Endothelial cell of umbilical vein (primary cell): ENCODE measurements at regions not wholly inside any gene's neighbourhood (a gene's known extent, or its start where the extent isn't known, plus 50 kb on each side); places are given as distances from the start of the nearest gene placed in this dataset.

Experiments used
- BruUV-seq: library from RNA; stranded (reverse); fragments of 400-500 nt; replicated peaks from 2 replicates; lab custom pipeline; 2021; lab: Mats Ljungman, UMichigan
- CTCF ChIA-PET: fragments of 300-600, 350-600 bp; sonication (Branson Sonifier 250); formaldehyde crosslinking; loops from one replicate; lab custom pipeline; 2021; ENCODE audit warnings: antibody characterized with exemption, inconsistent platforms; lab: Charles Lee
- POLR2A ChIA-PET: fragments of 300-600, 350-600 bp; sonication (Branson Sonifier 250); formaldehyde crosslinking; loops from one replicate; lab custom pipeline; 2021; ENCODE audit warnings: antibody characterized with exemption, inconsistent platforms; lab: Charles Lee
- DNase-seq: peaks from one replicate; pipeline ENCODE4 v3.0.0-alpha.2; 2011; ENCODE audit warnings: low read depth, low spot score
- FAIRE-seq: peaks from 2 replicates; lab custom pipeline; 2011; peaks lifted over from hg19 to GRCh38; lab: Jason Lieb, UNC
- H2AFZ ChIP-seq: 2 replicates; pipeline ENCODE4 v1.6.0; 2012; ENCODE audit warnings: low read depth, low read length, control low read depth, inconsistent platforms
- H3K27ac ChIP-seq: 2 replicates; pipeline ENCODE4 v1.5.1; 2011; ENCODE audit warnings: low read depth, mild to moderate bottlenecking, control low read depth, low read length, moderate library complexity; ENCODE audit not compliant: insufficient read depth
- H3K27me3 ChIP-seq, 2 experiments: 2 replicates each; pipeline versions ENCODE4 v1.6.0 to v1.6.1; 2011; ENCODE audit warnings: low read length in 2 of 2, mixed read lengths in 1 of 2; ENCODE audit not compliant: control insufficient read depth in 2 of 2, insufficient read depth in 2 of 2
- H3K36me3 ChIP-seq, 2 experiments: 2 replicates in 1 of 2; 3 replicates in 1 of 2; pipeline ENCODE4 v1.5.1; 2011; ENCODE audit warnings: low read length in 2 of 2, mild to moderate bottlenecking in 1 of 2, moderate library complexity in 1 of 2; ENCODE audit not compliant: control insufficient read depth in 2 of 2, insufficient read depth in 2 of 2; ENCODE audit errors: extremely low read depth in 1 of 2
- H3K4me1 ChIP-seq: 3 replicates; pipeline ENCODE4 v1.5.1; 2011; ENCODE audit warnings: mild to moderate bottlenecking, low read length; ENCODE audit not compliant: control insufficient read depth, insufficient read depth; ENCODE audit errors: extremely low read depth
- H3K4me2 ChIP-seq: 2 replicates; pipeline ENCODE4 v1.6.1; 2011; ENCODE audit warnings: low read length, control low read depth, mixed read lengths; ENCODE audit not compliant: insufficient read depth
- H3K4me3 ChIP-seq, 3 experiments: fragments of 200-600 bp in 1 of 3; sonication (generic), shearing (Covaris generic) in 1 of 3; replicated peaks in 1 of 3; 2 replicates each; pipeline ENCODE4 v1.5.1; 2011 to 2016; ENCODE audit warnings: control low read depth in 3 of 3, low read length in 3 of 3, mild to moderate bottlenecking in 2 of 3, inconsistent platforms in 1 of 3, low read depth in 1 of 3, moderate library complexity in 1 of 3; ENCODE audit not compliant: insufficient read depth in 1 of 3
- H3K79me2 ChIP-seq: 2 replicates; pipeline ENCODE4 v1.6.0; 2012; ENCODE audit warnings: low read length, inconsistent platforms; ENCODE audit not compliant: control insufficient read depth, insufficient read depth
- H3K9ac ChIP-seq: replicated peaks from 2 replicates; pipeline ENCODE3; 2011; ENCODE audit warnings: low read length, control low read depth; ENCODE audit not compliant: insufficient read depth; ENCODE audit errors: extremely low read depth
- H3K9me1 ChIP-seq: replicated peaks from 3 replicates; pipeline ENCODE4 v1.6.0; 2011; ENCODE audit warnings: mild to moderate bottlenecking, low read length; ENCODE audit not compliant: control insufficient read depth, insufficient read depth; ENCODE audit errors: extremely low read depth
- H3K9me3 ChIP-seq: replicated peaks from 2 replicates; pipeline ENCODE4 v1.5.1; 2012; ENCODE audit warnings: low read length, inconsistent platforms; ENCODE audit not compliant: control insufficient read depth, insufficient read depth
- H4K20me1 ChIP-seq: replicated peaks from 2 replicates; pipeline ENCODE3; 2011; ENCODE audit warnings: mild to moderate bottlenecking, low read length; ENCODE audit not compliant: control insufficient read depth, insufficient read depth; ENCODE audit errors: extremely low read depth
- EZH2 ChIP-seq: IDR thresholded peaks from 2 replicates; pipeline ENCODE4 v1.6.1; 2012; ENCODE audit warnings: borderline replicate concordance, low read depth, mild to moderate bottlenecking, moderate library complexity, low read length, inconsistent platforms; ENCODE audit not compliant: severe bottlenecking
- FOS ChIP-seq: IDR thresholded peaks from 2 replicates; pipeline ENCODE4 v1.6.1; 2011; ENCODE audit warnings: mild to moderate bottlenecking, low read length, moderate library complexity, borderline replicate concordance; ENCODE audit not compliant: insufficient read depth
- GATA2 ChIP-seq: IDR thresholded peaks from 2 replicates; pipeline ENCODE4 v1.7.0; 2011; ENCODE audit warnings: low read depth, mild to moderate bottlenecking, moderate library complexity, mixed read lengths, low read length; ENCODE audit not compliant: insufficient read length, insufficient read depth
- JUN ChIP-seq: IDR thresholded peaks from 2 replicates; pipeline ENCODE4 v1.6.1; 2011; ENCODE audit warnings: borderline replicate concordance, low read depth; ENCODE audit not compliant: insufficient read length, insufficient read depth
- MYC ChIP-seq: IDR thresholded peaks from one replicate; pipeline ENCODE4 v1.6.1; 2011; ENCODE audit warnings: mild to moderate bottlenecking, low read depth, low read length
- POLR2A ChIP-seq: IDR thresholded peaks from 2 replicates; pipeline ENCODE4 v1.6.1; 2012; ENCODE audit warnings: low read depth, mild to moderate bottlenecking, control low read depth, low read length
- POLR2AphosphoS5 ChIP-seq: IDR thresholded peaks from 2 replicates; pipeline ENCODE4 v1.6.1; 2012; ENCODE audit warnings: low read depth, mild to moderate bottlenecking, control low read depth, low read length, moderate library complexity; ENCODE audit not compliant: insufficient read depth
- dilution Hi-C: fragments of 300-500 bp; cut with MboI; formaldehyde crosslinking; loops from one replicate; pipeline ENCODE4 v1.15.0; 2019; ENCODE audit warnings: low sequenced_read_pairs; ENCODE audit not compliant: extremely low pct_ligation_motif_present
- intact Hi-C: fragments of 100-400 bp; cut with micrococcal nuclease; formaldehyde crosslinking; loops from one replicate; pipeline ENCODE4 v1.10.0; 2022
- TF ChIP-seq, protein P1 (sequence below), 2 donors: IDR thresholded peaks; 1 replicate in 1 of 2; 2 replicates in 1 of 2; pipeline ENCODE4 v1.5.1; 2011; ENCODE audit warnings: low read length in 2 of 2, mild to moderate bottlenecking in 2 of 2, moderate library complexity in 2 of 2, control low read depth in 1 of 2, inconsistent platforms in 1 of 2, low read depth in 1 of 2; ENCODE audit not compliant: insufficient read depth in 1 of 2; ENCODE audit errors: extremely low read depth in 1 of 2
- TF ChIP-seq, protein P2 (sequence below): IDR thresholded peaks from 2 replicates; pipeline ENCODE4 v1.6.1; 2011; ENCODE audit not compliant: insufficient read depth, insufficient read length

DNA sequence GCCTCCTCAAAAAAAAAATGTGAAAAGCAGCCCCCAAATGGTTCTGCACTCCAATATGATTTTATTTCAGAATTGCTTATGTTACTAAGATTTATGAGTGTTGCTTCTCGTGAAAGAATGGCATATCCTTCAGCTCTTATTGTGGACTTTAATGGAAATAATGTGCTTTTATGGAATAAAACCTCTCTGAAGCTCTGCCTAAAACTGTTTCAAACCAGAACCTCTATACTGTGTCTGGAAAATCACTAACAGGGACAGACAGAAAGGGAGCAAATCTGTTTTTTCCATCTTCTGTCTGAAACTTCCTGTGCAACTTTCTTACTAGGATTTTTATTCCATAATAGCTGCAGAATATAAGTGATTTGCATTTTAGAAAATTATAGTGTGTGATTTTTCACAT lies 493.1 kb downstream of the ANKRD50 start:
- no peak overlapping the region for H3K4me2 ChIP-seq
- no peaks in the 10 kb centered on the region for H3K27me3 ChIP-seq
- DNase-seq, result no peak
- no peaks in the 10 kb centered on the region for H3K4me1 ChIP-seq
- no peaks in the 10 kb centered on the region for H3K9me3 ChIP-seq
- H3K4me3 ChIP-seq, result no peak overlapping the region
- dilution Hi-C loops, result no loop called here
- no peaks in the 10 kb centered on the region for H3K79me2 ChIP-seq
- POLR2A ChIA-PET, result no interaction called here
- CTCF ChIA-PET, result interaction anchor here (1.4 kb wide), 1 partner anchor 11 kb away, joined by 4 read pairs; no protein-coding TSS in a partner anchor
- no peaks in the 10 kb centered on the region for H3K36me3 ChIP-seq
- intact Hi-C loops, result no loop called here
- H2AFZ ChIP-seq, result no peak overlapping the region
- no peak for TF ChIP-seq JUN
- TF ChIP-seq, protein P1, sequence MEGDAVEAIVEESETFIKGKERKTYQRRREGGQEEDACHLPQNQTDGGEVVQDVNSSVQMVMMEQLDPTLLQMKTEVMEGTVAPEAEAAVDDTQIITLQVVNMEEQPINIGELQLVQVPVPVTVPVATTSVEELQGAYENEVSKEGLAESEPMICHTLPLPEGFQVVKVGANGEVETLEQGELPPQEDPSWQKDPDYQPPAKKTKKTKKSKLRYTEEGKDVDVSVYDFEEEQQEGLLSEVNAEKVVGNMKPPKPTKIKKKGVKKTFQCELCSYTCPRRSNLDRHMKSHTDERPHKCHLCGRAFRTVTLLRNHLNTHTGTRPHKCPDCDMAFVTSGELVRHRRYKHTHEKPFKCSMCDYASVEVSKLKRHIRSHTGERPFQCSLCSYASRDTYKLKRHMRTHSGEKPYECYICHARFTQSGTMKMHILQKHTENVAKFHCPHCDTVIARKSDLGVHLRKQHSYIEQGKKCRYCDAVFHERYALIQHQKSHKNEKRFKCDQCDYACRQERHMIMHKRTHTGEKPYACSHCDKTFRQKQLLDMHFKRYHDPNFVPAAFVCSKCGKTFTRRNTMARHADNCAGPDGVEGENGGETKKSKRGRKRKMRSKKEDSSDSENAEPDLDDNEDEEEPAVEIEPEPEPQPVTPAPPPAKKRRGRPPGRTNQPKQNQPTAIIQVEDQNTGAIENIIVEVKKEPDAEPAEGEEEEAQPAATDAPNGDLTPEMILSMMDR (IDR thresholded peaks at IDR 0.05; ENCODE audit: extremely low read depth in 1 of 2, insufficient read depth in 1 of 2, low read depth in 1 of 2, low read length in 2 of 2), result no peak
- TF ChIP-seq GATA2, result no peak
- no peak for TF ChIP-seq POLR2AphosphoS5
- TF ChIP-seq, protein P2, sequence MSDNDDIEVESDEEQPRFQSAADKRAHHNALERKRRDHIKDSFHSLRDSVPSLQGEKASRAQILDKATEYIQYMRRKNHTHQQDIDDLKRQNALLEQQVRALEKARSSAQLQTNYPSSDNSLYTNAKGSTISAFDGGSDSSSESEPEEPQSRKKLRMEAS, result no peak
- no peak for TF ChIP-seq POLR2A
- no peak for TF ChIP-seq EZH2
- TF ChIP-seq MYC, result no peak
- no peak for TF ChIP-seq FOS
- no peaks in the 10 kb centered on the region for H4K20me1 ChIP-seq
- no peak overlapping the region for H3K9ac ChIP-seq
- no peak for FAIRE-seq
- BruUV-seq, result no TSS peak
- H3K9me1 ChIP-seq, result no peaks in the 10 kb centered on the region
- H3K27ac ChIP-seq, result no peak overlapping the region
